HepG2 (cell line): ENCODE measurements at regions not wholly inside any gene's neighbourhood (a gene's known extent, or its start where the extent isn't known, plus 50 kb on each side); places are given as distances from the start of the nearest gene placed in this dataset.

Experiments used
- ATRX ChIP-seq: sonication (generic); formaldehyde crosslinking; IDR thresholded peaks from 2 replicates; pipeline ENCODE4 v1.4.0; 2020; ENCODE audit warnings: missing genetic modification reagents, borderline replicate concordance
- BORCS8-MEF2B ChIP-seq: sonication (generic); formaldehyde crosslinking; IDR thresholded peaks from 2 replicates; pipeline ENCODE4 v1.8.0; 2022; ENCODE audit warnings: mild to moderate bottlenecking, missing genetic modification reagents
- FOXO1 ChIP-seq: sonication (generic); formaldehyde crosslinking; IDR thresholded peaks from 2 replicates; pipeline ENCODE4 v1.4.0; 2020; ENCODE audit warnings: missing genetic modification reagents
- GMEB1 ChIP-seq: sonication (generic); formaldehyde crosslinking; IDR thresholded peaks from 2 replicates; pipeline ENCODE4 v1.5.1; 2020; ENCODE audit warnings: missing genetic modification reagents, mild to moderate bottlenecking, borderline replicate concordance
- JUNB ChIP-seq: sonication (generic); formaldehyde crosslinking; IDR thresholded peaks from 2 replicates; pipeline ENCODE4 v1.8.0; 2022; ENCODE audit warnings: missing genetic modification reagents, mild to moderate bottlenecking, borderline replicate concordance
- KDM4B ChIP-seq: sonication (generic); formaldehyde crosslinking; IDR thresholded peaks from 2 replicates; pipeline ENCODE4 v1.4.0; 2020; ENCODE audit warnings: missing genetic modification reagents
- NFATC3 ChIP-seq: sonication (generic); formaldehyde crosslinking; IDR thresholded peaks from 2 replicates; pipeline ENCODE4 v1.5.1; 2020; ENCODE audit warnings: mild to moderate bottlenecking, missing genetic modification reagents
- PRMT3 ChIP-seq: sonication (generic); formaldehyde crosslinking; IDR thresholded peaks from 2 replicates; pipeline ENCODE4 v1.8.1; 2022; ENCODE audit warnings: low read depth, mild to moderate bottlenecking, moderate library complexity, missing genetic modification reagents, borderline replicate concordance
- RFX3 ChIP-seq: IDR thresholded peaks from 2 replicates; pipeline ENCODE4 v1.6.1; 2016; ENCODE audit warnings: missing biosample characterization, missing genetic modification reagents
- SIN3A ChIP-seq: IDR thresholded peaks from 2 replicates; pipeline ENCODE4 v1.6.1; 2011; ENCODE audit warnings: low read depth, mild to moderate bottlenecking, control low read depth, low read length, borderline replicate concordance
- SKIL ChIP-seq: sonication (generic); formaldehyde crosslinking; IDR thresholded peaks from 2 replicates; pipeline ENCODE4 v1.8.0; 2022; ENCODE audit warnings: missing genetic modification reagents, mild to moderate bottlenecking, moderate library complexity, borderline replicate concordance
- SNRNP70 ChIP-seq: fragments of 200-400 bp; formaldehyde crosslinking; IDR thresholded peaks from 2 replicates; pipeline ENCODE4 v1.6.1; 2017; ENCODE audit warnings: mild to moderate bottlenecking, low read depth, low read length, moderate library complexity
- ZMYM2 ChIP-seq: sonication (generic); formaldehyde crosslinking; IDR thresholded peaks from 2 replicates; pipeline ENCODE4 v1.8.0; 2022; ENCODE audit warnings: mild to moderate bottlenecking, missing genetic modification reagents
- ZNF773 ChIP-seq: sonication (generic); formaldehyde crosslinking; IDR thresholded peaks from 2 replicates; pipeline ENCODE4 v1.4.0; 2020; ENCODE audit warnings: missing genetic modification reagents, borderline replicate concordance
- TF ChIP-seq, protein P1 (sequence below): fragments of 450-650 bp; IDR thresholded peaks from 2 replicates; pipeline ENCODE4 v1.6.1; 2017
- TF ChIP-seq, protein P2 (sequence below): sonication (generic); formaldehyde crosslinking; IDR thresholded peaks from 2 replicates; pipeline ENCODE4 v1.5.0; 2020; ENCODE audit warnings: missing genetic modification reagents
- TF ChIP-seq, protein P3 (sequence below): IDR thresholded peaks from 2 replicates; pipeline ENCODE4 v1.6.1; 2012; ENCODE audit warnings: low read length, improper control_type of control experiment

- TF ChIP-seq, protein P1, sequence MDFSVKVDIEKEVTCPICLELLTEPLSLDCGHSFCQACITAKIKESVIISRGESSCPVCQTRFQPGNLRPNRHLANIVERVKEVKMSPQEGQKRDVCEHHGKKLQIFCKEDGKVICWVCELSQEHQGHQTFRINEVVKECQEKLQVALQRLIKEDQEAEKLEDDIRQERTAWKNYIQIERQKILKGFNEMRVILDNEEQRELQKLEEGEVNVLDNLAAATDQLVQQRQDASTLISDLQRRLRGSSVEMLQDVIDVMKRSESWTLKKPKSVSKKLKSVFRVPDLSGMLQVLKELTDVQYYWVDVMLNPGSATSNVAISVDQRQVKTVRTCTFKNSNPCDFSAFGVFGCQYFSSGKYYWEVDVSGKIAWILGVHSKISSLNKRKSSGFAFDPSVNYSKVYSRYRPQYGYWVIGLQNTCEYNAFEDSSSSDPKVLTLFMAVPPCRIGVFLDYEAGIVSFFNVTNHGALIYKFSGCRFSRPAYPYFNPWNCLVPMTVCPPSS: no peak
- TF ChIP-seq, protein P2, sequence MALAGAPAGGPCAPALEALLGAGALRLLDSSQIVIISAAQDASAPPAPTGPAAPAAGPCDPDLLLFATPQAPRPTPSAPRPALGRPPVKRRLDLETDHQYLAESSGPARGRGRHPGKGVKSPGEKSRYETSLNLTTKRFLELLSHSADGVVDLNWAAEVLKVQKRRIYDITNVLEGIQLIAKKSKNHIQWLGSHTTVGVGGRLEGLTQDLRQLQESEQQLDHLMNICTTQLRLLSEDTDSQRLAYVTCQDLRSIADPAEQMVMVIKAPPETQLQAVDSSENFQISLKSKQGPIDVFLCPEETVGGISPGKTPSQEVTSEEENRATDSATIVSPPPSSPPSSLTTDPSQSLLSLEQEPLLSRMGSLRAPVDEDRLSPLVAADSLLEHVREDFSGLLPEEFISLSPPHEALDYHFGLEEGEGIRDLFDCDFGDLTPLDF: no peak
- TF ChIP-seq BORCS8-MEF2B (CRISPR knock-in tag) (0 out of 2 replicates have a peak, but pooled peaks have one; percentile 62), FOXO1 (CRISPR knock-in tag) (no peak), PRMT3 (CRISPR knock-in tag) (no peak), JUNB (CRISPR knock-in tag) (no peak; the same call in 1 of the 2 replicates), RFX3 (CRISPR knock-in tag) (no peak), NFATC3 (CRISPR knock-in tag) (no peak), SIN3A (no peak), GMEB1 (CRISPR knock-in tag) (no peak), ZMYM2 (CRISPR knock-in tag) (no peak), ZNF773 (no peak), ATRX (no peak), SKIL (no peak), SNRNP70 (no peak), KDM4B (no peak)
- TF ChIP-seq, protein P3, sequence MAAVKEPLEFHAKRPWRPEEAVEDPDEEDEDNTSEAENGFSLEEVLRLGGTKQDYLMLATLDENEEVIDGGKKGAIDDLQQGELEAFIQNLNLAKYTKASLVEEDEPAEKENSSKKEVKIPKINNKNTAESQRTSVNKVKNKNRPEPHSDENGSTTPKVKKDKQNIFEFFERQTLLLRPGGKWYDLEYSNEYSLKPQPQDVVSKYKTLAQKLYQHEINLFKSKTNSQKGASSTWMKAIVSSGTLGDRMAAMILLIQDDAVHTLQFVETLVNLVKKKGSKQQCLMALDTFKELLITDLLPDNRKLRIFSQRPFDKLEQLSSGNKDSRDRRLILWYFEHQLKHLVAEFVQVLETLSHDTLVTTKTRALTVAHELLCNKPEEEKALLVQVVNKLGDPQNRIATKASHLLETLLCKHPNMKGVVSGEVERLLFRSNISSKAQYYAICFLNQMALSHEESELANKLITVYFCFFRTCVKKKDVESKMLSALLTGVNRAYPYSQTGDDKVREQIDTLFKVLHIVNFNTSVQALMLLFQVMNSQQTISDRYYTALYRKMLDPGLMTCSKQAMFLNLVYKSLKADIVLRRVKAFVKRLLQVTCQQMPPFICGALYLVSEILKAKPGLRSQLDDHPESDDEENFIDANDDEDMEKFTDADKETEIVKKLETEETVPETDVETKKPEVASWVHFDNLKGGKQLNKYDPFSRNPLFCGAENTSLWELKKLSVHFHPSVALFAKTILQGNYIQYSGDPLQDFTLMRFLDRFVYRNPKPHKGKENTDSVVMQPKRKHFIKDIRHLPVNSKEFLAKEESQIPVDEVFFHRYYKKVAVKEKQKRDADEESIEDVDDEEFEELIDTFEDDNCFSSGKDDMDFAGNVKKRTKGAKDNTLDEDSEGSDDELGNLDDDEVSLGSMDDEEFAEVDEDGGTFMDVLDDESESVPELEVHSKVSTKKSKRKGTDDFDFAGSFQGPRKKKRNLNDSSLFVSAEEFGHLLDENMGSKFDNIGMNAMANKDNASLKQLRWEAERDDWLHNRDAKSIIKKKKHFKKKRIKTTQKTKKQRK: no peak
Observed at GRCh38 chr10:95133016-95133752, 60.9 kb upstream of the ACSM6 start (continued).
